GM19023 (cell line): ENCODE measurements at regions not wholly inside any gene's neighbourhood (a gene's known extent, or its start where the extent isn't known, plus 50 kb on each side); places are given as distances from the start of the nearest gene placed in this dataset.
"Not testable (repeated sequence)": the region's sequence is repeated elsewhere in the genome, so short reads cannot be mapped to it uniquely, and the experiment has no call there.

Source experiments
- ATAC-seq: cut with Tn5 transposase; IDR thresholded peaks from one replicate; pipeline ENCODE4 v1.9.1; 2021; ENCODE audit warnings: mild to moderate bottlenecking, moderate library complexity; ENCODE audit not compliant: unreplicated experiment

GRCh38 chr20:30386099-30386498 lies 871.4 kb upstream of the DEFB115 start:
- not testable (repeated sequence) for ATAC-seq

GRCh38 chr20:30387823-30388222 lies 869.6 kb upstream of the DEFB115 start:
- not testable (repeated sequence) for ATAC-seq

GRCh38 chr20:30393523-30393922 lies 863.9 kb upstream of the DEFB115 start:
- ATAC-seq: not testable (repeated sequence)

GRCh38 chr20:30397111-30397510 lies 860.4 kb upstream of the DEFB115 start:
- ATAC-seq: not testable (repeated sequence)

- ATAC-seq: not testable (repeated sequence)
Observed at GRCh38 chr20:30405061-30405460, 852.4 kb upstream of the DEFB115 start.

GRCh38 chr20:30405585-30405984 lies 851.9 kb upstream of the DEFB115 start:
- not testable (repeated sequence) for ATAC-seq

GRCh38 chr20:30406370-30406769 lies 851.1 kb upstream of the DEFB115 start:
- ATAC-seq: not testable (repeated sequence)

- no peak for ATAC-seq
Observed at GRCh38 chr20:30412972-30413371, 844.5 kb upstream of the DEFB115 start.

- ATAC-seq: not testable (repeated sequence)
Observed at GRCh38 chr20:30417387-30417786, 840.1 kb upstream of the DEFB115 start.

GRCh38 chr20:30418378-30418777 lies 839.1 kb upstream of the DEFB115 start:
- not testable (repeated sequence) for ATAC-seq

- ATAC-seq: no peak
Observed at GRCh38 chr20:30419466-30419865, 838.0 kb upstream of the DEFB115 start.

GRCh38 chr20:30419871-30420420 lies 837.5 kb upstream of the DEFB115 start:
- not testable (repeated sequence) for ATAC-seq
